Astrocyte (in vitro differentiated cells and primary cell): ENCODE measurements at regions not wholly inside any gene's neighbourhood (a gene's known extent, or its start where the extent isn't known, plus 50 kb on each side); places are given as distances from the start of the nearest gene placed in this dataset.

Source experiments
- DNase-seq: peaks from one replicate; pipeline ENCODE4 v3.0.0-alpha.2; 2010; ENCODE audit warnings: low read depth
- FAIRE-seq: peaks from 2 replicates; lab custom pipeline; 2011; peaks lifted over from hg19 to GRCh38; lab: Jason Lieb, UNC
- H2AFZ ChIP-seq: 2 replicates; pipeline ENCODE4 v1.6.0; 2012; ENCODE audit warnings: low read depth, low read length, inconsistent platforms
- H3K27ac ChIP-seq: 2 replicates; pipeline ENCODE4 v1.5.1; 2011; ENCODE audit warnings: low read depth, low read length, inconsistent platforms
- H3K27me3 ChIP-seq: 2 replicates; pipeline ENCODE4 v1.6.0; 2011; ENCODE audit warnings: low read length, inconsistent platforms; ENCODE audit not compliant: insufficient read depth
- H3K36me3 ChIP-seq: 2 replicates; pipeline ENCODE4 v1.5.1; 2011; ENCODE audit warnings: low read length, inconsistent platforms; ENCODE audit not compliant: insufficient read depth
- H3K4me1 ChIP-seq: 2 replicates; pipeline ENCODE4 v1.5.1; 2011; ENCODE audit warnings: low read length, inconsistent platforms; ENCODE audit not compliant: insufficient read depth
- H3K4me2 ChIP-seq: 2 replicates; pipeline ENCODE4 v1.6.0; 2012; ENCODE audit warnings: low read length, inconsistent platforms
- H3K4me3 ChIP-seq: 2 replicates; pipeline ENCODE4 v1.5.1; 2011; ENCODE audit warnings: low read depth, mild to moderate bottlenecking, low read length, inconsistent platforms; ENCODE audit not compliant: insufficient read depth
- H3K79me2 ChIP-seq: 2 replicates; pipeline ENCODE4 v1.6.0; 2012; ENCODE audit warnings: mild to moderate bottlenecking, low read length, inconsistent platforms; ENCODE audit not compliant: insufficient read depth
- H3K9ac ChIP-seq: 2 replicates; pipeline ENCODE4 v1.6.0; 2012; ENCODE audit warnings: mild to moderate bottlenecking, low read length, inconsistent platforms
- H3K9me3 ChIP-seq: 2 replicates; pipeline ENCODE4 v1.5.1; 2012; ENCODE audit warnings: low read depth, mild to moderate bottlenecking, low read length, inconsistent platforms; ENCODE audit not compliant: insufficient read depth
- H4K20me1 ChIP-seq: 2 replicates; pipeline ENCODE4 v1.6.0; 2012; ENCODE audit warnings: low read length, inconsistent platforms; ENCODE audit not compliant: insufficient read depth
- H3K27ac Mint-ChIP-seq: one replicate; pipeline ENCODE4 v1.8.0; 2021; ENCODE audit warnings: mild to moderate bottlenecking, mixed read lengths; ENCODE audit not compliant: unreplicated experiment
- H3K27me3 Mint-ChIP-seq: one replicate; pipeline ENCODE4 v1.8.0; 2021; ENCODE audit warnings: low read depth, mixed read lengths; ENCODE audit not compliant: unreplicated experiment
- H3K36me3 Mint-ChIP-seq: one replicate; pipeline ENCODE4 v1.8.0; 2021; ENCODE audit warnings: low read depth, mixed read lengths; ENCODE audit not compliant: unreplicated experiment
- H3K4me1 Mint-ChIP-seq: one replicate; pipeline ENCODE4 v1.8.0; 2021; ENCODE audit warnings: low read depth, mixed read lengths; ENCODE audit not compliant: unreplicated experiment
- H3K4me3 Mint-ChIP-seq: one replicate; pipeline ENCODE4 v1.8.0; 2021; ENCODE audit warnings: mild to moderate bottlenecking, moderate library complexity, mixed read lengths; ENCODE audit not compliant: unreplicated experiment
- H3K9me3 Mint-ChIP-seq: one replicate; pipeline ENCODE4 v1.8.0; 2021; ENCODE audit warnings: mild to moderate bottlenecking, mixed read lengths; ENCODE audit not compliant: unreplicated experiment
- CTCF ChIP-seq: IDR thresholded peaks from 2 replicates; pipeline ENCODE4 v1.5.1; 2011; ENCODE audit warnings: low read depth, mild to moderate bottlenecking, inconsistent platforms, low read length, moderate library complexity; ENCODE audit not compliant: insufficient read depth
- EZH2 ChIP-seq: IDR thresholded peaks from 2 replicates; pipeline ENCODE4 v1.6.1; 2012; ENCODE audit warnings: mild to moderate bottlenecking, low read length, inconsistent platforms; ENCODE audit not compliant: insufficient read depth

- peaks cover 7% of the 10 kb centered on the region for H3K4me1 Mint-ChIP-seq
- H3K4me3 Mint-ChIP-seq = no peak overlapping the region
- H3K9ac ChIP-seq = no peak overlapping the region
- H3K27me3 ChIP-seq = no peaks in the 10 kb centered on the region
- H2AFZ ChIP-seq = no peak overlapping the region
- H4K20me1 ChIP-seq = no peaks in the 10 kb centered on the region
- H3K4me2 ChIP-seq = no peak overlapping the region
- H3K27ac ChIP-seq = no peak overlapping the region
- FAIRE-seq = no peak
- no peaks in the 10 kb centered on the region for H3K9me3 ChIP-seq
- no peaks in the 10 kb centered on the region for H3K36me3 Mint-ChIP-seq
- TF ChIP-seq EZH2 = no peak
- TF ChIP-seq CTCF = no peak
- no peak overlapping the region for H3K4me3 ChIP-seq
- peaks cover 2% of the 10 kb centered on the region for H3K9me3 Mint-ChIP-seq
- no peaks in the 10 kb centered on the region for H3K79me2 ChIP-seq
- peak; percentile 70 for DNase-seq
- no peaks in the 10 kb centered on the region for H3K36me3 ChIP-seq
- H3K4me1 ChIP-seq = no peaks in the 10 kb centered on the region
- no peak overlapping the region for H3K27ac Mint-ChIP-seq
- H3K27me3 Mint-ChIP-seq = no peaks in the 10 kb centered on the region
These were observed 222.7 kb upstream of the NOX3 start for GRCh38 chr6:155678361-155678760.

GRCh38 chr6:155676346-155676745, 220.7 kb upstream of the NOX3 start:
- no peak overlapping the region for H3K9ac ChIP-seq
- no peaks in the 10 kb centered on the region for H3K9me3 ChIP-seq
- FAIRE-seq (no peak), DNase-seq (no peak)
- no peak overlapping the region for H3K4me3 ChIP-seq
- H3K4me2 ChIP-seq = no peak overlapping the region
- no peaks in the 10 kb centered on the region for H3K4me1 ChIP-seq
- H3K9me3 Mint-ChIP-seq = peaks cover 2% of the 10 kb centered on the region
- no peak overlapping the region for H3K4me3 Mint-ChIP-seq
- H3K27me3 Mint-ChIP-seq = no peaks in the 10 kb centered on the region
- H3K79me2 ChIP-seq = no peaks in the 10 kb centered on the region
- peaks cover 7% of the 10 kb centered on the region for H3K4me1 Mint-ChIP-seq
- H4K20me1 ChIP-seq = no peaks in the 10 kb centered on the region
- H3K27ac Mint-ChIP-seq = no peak overlapping the region
- no peak overlapping the region for H2AFZ ChIP-seq
- no peaks in the 10 kb centered on the region for H3K36me3 ChIP-seq
- H3K36me3 Mint-ChIP-seq = no peaks in the 10 kb centered on the region
- no peaks in the 10 kb centered on the region for H3K27me3 ChIP-seq
- no peak for TF ChIP-seq CTCF
- TF ChIP-seq EZH2 = no peak
- H3K27ac ChIP-seq = no peak overlapping the region

GRCh38 chr6:155670655-155671054, 215.0 kb upstream of the NOX3 start:
- no peak overlapping the region for H3K27ac ChIP-seq
- H3K36me3 Mint-ChIP-seq = no peaks in the 10 kb centered on the region
- H3K36me3 ChIP-seq = no peaks in the 10 kb centered on the region
- H3K9ac ChIP-seq = no peak overlapping the region
- H3K4me3 ChIP-seq = no peak overlapping the region
- H3K9me3 Mint-ChIP-seq = no peaks in the 10 kb centered on the region
- no peak overlapping the region for H3K4me2 ChIP-seq
- no peak overlapping the region for H2AFZ ChIP-seq
- H3K9me3 ChIP-seq = no peaks in the 10 kb centered on the region
- no peaks in the 10 kb centered on the region for H4K20me1 ChIP-seq
- H3K79me2 ChIP-seq = no peaks in the 10 kb centered on the region
- no peaks in the 10 kb centered on the region for H3K4me1 ChIP-seq
- no peak overlapping the region for H3K27ac Mint-ChIP-seq
- H3K27me3 Mint-ChIP-seq = no peaks in the 10 kb centered on the region
- H3K4me3 Mint-ChIP-seq = no peak overlapping the region
- no peak for DNase-seq
- H3K4me1 Mint-ChIP-seq = no peaks in the 10 kb centered on the region
- TF ChIP-seq CTCF = no peak
- TF ChIP-seq EZH2 = no peak
- FAIRE-seq = no peak
- H3K27me3 ChIP-seq = no peaks in the 10 kb centered on the region
